DOHH2 (cell line): ENCODE measurements at regions not wholly inside any gene's neighbourhood (a gene's known extent, or its start where the extent isn't known, plus 50 kb on each side); places are given as distances from the start of the nearest gene placed in this dataset.

Experiments
- CTCF ChIP-seq: fragments of 200-600 bp; sonication (generic); IDR thresholded peaks from one replicate; pipeline ENCODE4 v1.5.1; 2014; ENCODE audit warnings: antibody characterized with exemption, mild to moderate bottlenecking, low read depth, low read length; ENCODE audit not compliant: poor library complexity, severe bottlenecking
- EZH2phosphoT487 ChIP-seq: fragments of 200-600 bp; sonication (generic); IDR thresholded peaks from 2 replicates; pipeline ENCODE4 v1.6.1; 2017; ENCODE audit warnings: borderline replicate concordance, mild to moderate bottlenecking, antibody characterized with exemption, low read length, moderate library complexity, mixed read lengths

GRCh38 chr6:165762876-165763275, 99.8 kb upstream of the PDE10A start:
- no peak for TF ChIP-seq CTCF
- no peak for TF ChIP-seq EZH2phosphoT487
